Stimulated activated CD4-positive, alpha-beta T cell treated with anti-CD3 and anti-CD28 coated beads, Interleukin-1b, Interleukin-23, amount 100 ng/mL, for 4 hours (primary cell): ENCODE measurements at regions not wholly inside any gene's neighbourhood (a gene's known extent, or its start where the extent isn't known, plus 50 kb on each side); places are given as distances from the start of the nearest gene placed in this dataset.

Experiments
- DNase-seq, 2 donors: peaks; one replicate each; pipeline ENCODE4 v3.0.0-alpha.2; 2020; ENCODE audit warnings: low read depth in 2 of 2

GRCh38 chr13:40290758-40291157, 375.7 kb downstream of the FOXO1 start:
- DNase-seq = no peak

GRCh38 chr13:40292108-40292507, 374.3 kb downstream of the FOXO1 start:
- DNase-seq = no peak

GRCh38 chr13:40292536-40292935, 373.9 kb downstream of the FOXO1 start:
- DNase-seq = no peak

- no peak for DNase-seq
Observed at GRCh38 chr13:40302351-40302750, 364.1 kb downstream of the FOXO1 start.

GRCh38 chr13:40304391-40304790, 362.1 kb downstream of the FOXO1 start:
- DNase-seq = no peak

- DNase-seq = no peak
Observed at GRCh38 chr13:40306817-40307216, 359.6 kb downstream of the FOXO1 start.

- no peak for DNase-seq
Observed at GRCh38 chr13:40309881-40310280, 356.6 kb downstream of the FOXO1 start.

GRCh38 chr13:40311356-40312101, 354.9 kb downstream of the FOXO1 start:
- DNase-seq = no peak

GRCh38 chr13:40313269-40314200, 352.9 kb downstream of the FOXO1 start:
- no peak for DNase-seq

GRCh38 chr13:40315416-40316064, 350.9 kb downstream of the FOXO1 start:
- DNase-seq = peak; percentile 12 to 18

- DNase-seq = peak in 1 of 2 donors; percentile 11
Observed at GRCh38 chr13:40316301-40316700, 350.1 kb downstream of the FOXO1 start.

- no peak for DNase-seq
Observed at GRCh38 chr13:40317980-40318327, 348.5 kb downstream of the FOXO1 start.

- no peak for DNase-seq
Observed at GRCh38 chr13:40318366-40318765, 348.1 kb downstream of the FOXO1 start.

- DNase-seq = no peak
Observed at GRCh38 chr13:40319699-40320579, 346.5 kb downstream of the FOXO1 start.

GRCh38 chr13:40328091-40328490, 338.4 kb downstream of the FOXO1 start:
- DNase-seq = no peak

- DNase-seq = no peak
Observed at GRCh38 chr13:40329781-40330485, 336.5 kb downstream of the FOXO1 start.

- no peak for DNase-seq
Observed at GRCh38 chr13:40330950-40331349, 335.5 kb downstream of the FOXO1 start.

- DNase-seq = no peak
Observed at GRCh38 chr13:40331802-40332201, 334.6 kb downstream of the FOXO1 start.

GRCh38 chr13:40333226-40333625, 333.2 kb downstream of the FOXO1 start:
- DNase-seq = no peak

GRCh38 chr13:40334031-40334430, 332.4 kb downstream of the FOXO1 start:
- no peak for DNase-seq

- no peak for DNase-seq
Observed at GRCh38 chr13:40334616-40335015, 331.8 kb downstream of the FOXO1 start.
